ENCODE measurements at regions not wholly inside any gene's neighbourhood (a gene's known extent, or its start where the extent isn't known, plus 50 kb on each side); places are given as distances from the start of the nearest gene placed in this dataset.

- TF ChIP-seq TCF12 (IDR thresholded peaks at IDR 0.05; ENCODE audit: low read depth) (no peak), TAF1 (IDR thresholded peaks at IDR 0.05; ENCODE audit: low read depth) (no peak), YY1 (IDR thresholded peaks at IDR 0.05; ENCODE audit: low read depth) (no peak), EGR1 (IDR thresholded peaks at IDR 0.05) (no peak), NFIC (IDR thresholded peaks at IDR 0.05) (no peak)
- TF ChIP-seq, protein P1, sequence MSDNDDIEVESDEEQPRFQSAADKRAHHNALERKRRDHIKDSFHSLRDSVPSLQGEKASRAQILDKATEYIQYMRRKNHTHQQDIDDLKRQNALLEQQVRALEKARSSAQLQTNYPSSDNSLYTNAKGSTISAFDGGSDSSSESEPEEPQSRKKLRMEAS (IDR thresholded peaks at IDR 0.05), result no peak
- TF ChIP-seq, protein P2, sequence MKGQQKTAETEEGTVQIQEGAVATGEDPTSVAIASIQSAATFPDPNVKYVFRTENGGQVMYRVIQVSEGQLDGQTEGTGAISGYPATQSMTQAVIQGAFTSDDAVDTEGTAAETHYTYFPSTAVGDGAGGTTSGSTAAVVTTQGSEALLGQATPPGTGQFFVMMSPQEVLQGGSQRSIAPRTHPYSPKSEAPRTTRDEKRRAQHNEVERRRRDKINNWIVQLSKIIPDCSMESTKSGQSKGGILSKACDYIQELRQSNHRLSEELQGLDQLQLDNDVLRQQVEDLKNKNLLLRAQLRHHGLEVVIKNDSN (IDR thresholded peaks at IDR 0.05), result no peak
Observed at GRCh38 chr4:120355881-120356280, 289.2 kb upstream of the MAD2L1 start.

- TF ChIP-seq CREB1 (IDR thresholded peaks at IDR 0.05; ENCODE audit: low read depth), result no peak
- TF ChIP-seq, protein P2 (IDR thresholded peaks at IDR 0.05), result no peak
- TF ChIP-seq NFIC (IDR thresholded peaks at IDR 0.05), result no peak
- no peak for TF ChIP-seq EGR1 (IDR thresholded peaks at IDR 0.05)
- TF ChIP-seq TAF1 (IDR thresholded peaks at IDR 0.05; ENCODE audit: low read depth), result no peak
- TF ChIP-seq CEBPB (IDR thresholded peaks at IDR 0.05), result no peak
- TF ChIP-seq ZBTB7A (IDR thresholded peaks at IDR 0.05; ENCODE audit: low read depth), result no peak
- no peak for TF ChIP-seq FOXM1 (IDR thresholded peaks at IDR 0.05; ENCODE audit: borderline replicate concordance, low read depth)
- no peak for TF ChIP-seq YY1 (IDR thresholded peaks at IDR 0.05; ENCODE audit: low read depth)
- TF ChIP-seq TEAD4 (IDR thresholded peaks at IDR 0.05), result no peak
- no peak for TF ChIP-seq RAD21 (IDR thresholded peaks at IDR 0.05; ENCODE audit: low read depth)
- TF ChIP-seq TCF12 (IDR thresholded peaks at IDR 0.05; ENCODE audit: low read depth), result no peak
Observed at GRCh38 chr4:120354381-120354780, 287.7 kb upstream of the MAD2L1 start.

GRCh38 chr4:120353235-120353634 lies 286.6 kb upstream of the MAD2L1 start:
- TF ChIP-seq TCF12 (IDR thresholded peaks at IDR 0.05; ENCODE audit: low read depth) (no peak), REST (IDR thresholded peaks at IDR 0.05; ENCODE audit: low read depth) (no peak), CEBPB (IDR thresholded peaks at IDR 0.05) (no peak), FOXM1 (IDR thresholded peaks at IDR 0.05; ENCODE audit: borderline replicate concordance, low read depth) (no peak), YY1 (IDR thresholded peaks at IDR 0.05; ENCODE audit: low read depth) (no peak), NFIC (IDR thresholded peaks at IDR 0.05) (no peak), EP300 (IDR thresholded peaks at IDR 0.05; ENCODE audit: borderline replicate concordance) (no peak), TAF1 (IDR thresholded peaks at IDR 0.05; ENCODE audit: low read depth) (no peak), RAD21 (IDR thresholded peaks at IDR 0.05; ENCODE audit: low read depth) (no peak), ZBTB7A (IDR thresholded peaks at IDR 0.05; ENCODE audit: low read depth) (no peak), CREB1 (IDR thresholded peaks at IDR 0.05; ENCODE audit: low read depth) (no peak), TEAD4 (IDR thresholded peaks at IDR 0.05) (no peak), EGR1 (IDR thresholded peaks at IDR 0.05) (no peak)
- TF ChIP-seq, protein P2 (IDR thresholded peaks at IDR 0.05), result no peak
- TF ChIP-seq, protein P1 (IDR thresholded peaks at IDR 0.05), result no peak

DNA sequence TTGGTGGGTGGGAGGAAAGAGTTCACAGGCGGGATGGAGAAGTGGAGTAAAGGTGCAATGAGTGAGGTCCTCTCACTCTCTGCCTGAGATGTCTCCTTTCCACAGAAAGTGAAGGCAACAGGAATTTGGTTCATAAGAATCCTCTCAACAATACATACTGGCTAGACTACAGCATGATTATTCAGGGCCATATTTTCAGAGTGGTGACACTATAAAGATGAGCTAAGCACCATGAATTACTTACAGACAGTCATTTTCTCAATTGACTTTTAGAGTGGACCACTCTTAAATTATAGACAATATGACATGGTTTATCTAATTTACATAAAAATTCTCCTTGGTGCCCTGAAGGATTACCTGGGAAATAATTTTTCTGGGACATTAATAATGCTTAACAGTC lies 286.1 kb upstream of the MAD2L1 start:
- no peak for TF ChIP-seq TAF1 (IDR thresholded peaks at IDR 0.05; ENCODE audit: low read depth)
- TF ChIP-seq TEAD4 (IDR thresholded peaks at IDR 0.05), result no peak
- TF ChIP-seq FOXM1 (IDR thresholded peaks at IDR 0.05; ENCODE audit: borderline replicate concordance, low read depth), result no peak
- TF ChIP-seq, protein P2 (IDR thresholded peaks at IDR 0.05), result no peak
- no peak for TF ChIP-seq TCF12 (IDR thresholded peaks at IDR 0.05; ENCODE audit: low read depth)
- TF ChIP-seq ZBTB7A (IDR thresholded peaks at IDR 0.05; ENCODE audit: low read depth), result no peak

GRCh38 chr4:120348948-120349347 lies 282.3 kb upstream of the MAD2L1 start:
- no peak for TF ChIP-seq EP300 (IDR thresholded peaks at IDR 0.05; ENCODE audit: borderline replicate concordance)
- no peak for TF ChIP-seq REST (IDR thresholded peaks at IDR 0.05; ENCODE audit: low read depth)
- no peak for TF ChIP-seq FOXM1 (IDR thresholded peaks at IDR 0.05; ENCODE audit: borderline replicate concordance, low read depth)
- no peak for TF ChIP-seq NFIC (IDR thresholded peaks at IDR 0.05)
- no peak for TF ChIP-seq ZBTB7A (IDR thresholded peaks at IDR 0.05; ENCODE audit: low read depth)
- TF ChIP-seq TAF1 (IDR thresholded peaks at IDR 0.05; ENCODE audit: low read depth), result no peak
- TF ChIP-seq TCF12 (IDR thresholded peaks at IDR 0.05; ENCODE audit: low read depth), result no peak
- TF ChIP-seq, protein P2 (IDR thresholded peaks at IDR 0.05), result no peak
- no peak for TF ChIP-seq YY1 (IDR thresholded peaks at IDR 0.05; ENCODE audit: low read depth)
- no peak for TF ChIP-seq RAD21 (IDR thresholded peaks at IDR 0.05; ENCODE audit: low read depth)
- no peak for TF ChIP-seq CREB1 (IDR thresholded peaks at IDR 0.05; ENCODE audit: low read depth)
- TF ChIP-seq, protein P1 (IDR thresholded peaks at IDR 0.05), result no peak
- no peak for TF ChIP-seq TEAD4 (IDR thresholded peaks at IDR 0.05)
- TF ChIP-seq CEBPB (IDR thresholded peaks at IDR 0.05), result no peak

Data from Ishikawa (cell line).